ENCODE measurements at regions not wholly inside any gene's neighbourhood (a gene's known extent, or its start where the extent isn't known, plus 50 kb on each side); places are given as distances from the start of the nearest gene placed in this dataset.
"Not testable (repeated sequence)": the region's sequence is repeated elsewhere in the genome, so short reads cannot be mapped to it uniquely, and the experiment has no call there.

DNA sequence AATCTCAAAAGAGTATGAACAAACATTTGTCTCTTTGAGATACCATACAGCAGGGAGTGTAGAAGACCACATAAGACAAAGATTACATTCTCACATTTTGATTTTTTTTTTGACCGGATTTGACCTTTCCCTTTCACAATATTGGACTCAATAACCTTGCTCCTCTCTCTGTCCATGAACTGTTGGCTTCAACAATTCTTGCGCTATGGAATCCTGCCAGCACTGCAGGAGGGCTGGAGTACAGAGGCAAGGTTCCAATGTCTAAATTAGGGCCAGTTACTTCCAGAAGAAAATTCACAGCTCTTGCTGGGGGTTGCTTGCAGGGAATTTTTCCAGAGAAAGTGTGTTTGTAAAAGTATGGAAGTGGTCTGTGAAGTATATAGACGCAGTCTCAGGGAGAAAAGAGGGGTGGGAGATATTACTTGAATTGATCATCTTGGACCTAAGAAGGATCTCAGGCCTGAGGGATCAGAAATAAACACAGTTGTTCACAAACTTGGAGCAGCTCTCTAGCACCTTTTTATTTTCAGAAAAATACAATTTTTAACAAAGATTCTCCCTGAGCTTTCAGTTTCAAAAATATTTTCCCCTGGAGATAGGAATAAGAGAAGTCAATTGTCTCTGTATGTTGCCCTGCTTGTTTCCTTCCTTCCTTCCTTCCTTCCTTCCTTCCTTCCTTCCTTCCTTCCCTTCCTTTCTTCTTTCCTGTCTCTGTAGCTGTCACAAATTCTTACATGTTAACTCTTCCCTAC lies 765.9 kb downstream of the BCKDHB start:
- Histone ChIP-seq H3K9me3 (no peaks in the 10 kb centered on the region), H3K4me3 (no peak overlapping the region), H3K27me3 (no peaks in the 10 kb centered on the region), H3K27ac (replicated peaks in 1 of 4) (no peak overlapping the region), H3K4me1 (no peaks in the 10 kb centered on the region), H3K36me3 (no peaks in the 10 kb centered on the region)
- TF ChIP-seq, protein P1, sequence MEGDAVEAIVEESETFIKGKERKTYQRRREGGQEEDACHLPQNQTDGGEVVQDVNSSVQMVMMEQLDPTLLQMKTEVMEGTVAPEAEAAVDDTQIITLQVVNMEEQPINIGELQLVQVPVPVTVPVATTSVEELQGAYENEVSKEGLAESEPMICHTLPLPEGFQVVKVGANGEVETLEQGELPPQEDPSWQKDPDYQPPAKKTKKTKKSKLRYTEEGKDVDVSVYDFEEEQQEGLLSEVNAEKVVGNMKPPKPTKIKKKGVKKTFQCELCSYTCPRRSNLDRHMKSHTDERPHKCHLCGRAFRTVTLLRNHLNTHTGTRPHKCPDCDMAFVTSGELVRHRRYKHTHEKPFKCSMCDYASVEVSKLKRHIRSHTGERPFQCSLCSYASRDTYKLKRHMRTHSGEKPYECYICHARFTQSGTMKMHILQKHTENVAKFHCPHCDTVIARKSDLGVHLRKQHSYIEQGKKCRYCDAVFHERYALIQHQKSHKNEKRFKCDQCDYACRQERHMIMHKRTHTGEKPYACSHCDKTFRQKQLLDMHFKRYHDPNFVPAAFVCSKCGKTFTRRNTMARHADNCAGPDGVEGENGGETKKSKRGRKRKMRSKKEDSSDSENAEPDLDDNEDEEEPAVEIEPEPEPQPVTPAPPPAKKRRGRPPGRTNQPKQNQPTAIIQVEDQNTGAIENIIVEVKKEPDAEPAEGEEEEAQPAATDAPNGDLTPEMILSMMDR (IDR thresholded peaks at IDR 0.05), result no peak
- TF ChIP-seq POLR2A (IDR thresholded peaks at IDR 0.05; ENCODE audit: low read depth), result no peak
- intact Hi-C loops (cut with DNase I), result no loop called here
- DNase-seq (ENCODE audit: extremely low spot score), result no peak
- WGBS, result 75% methylated on average over 3 of the region's 3 CpGs

DNA sequence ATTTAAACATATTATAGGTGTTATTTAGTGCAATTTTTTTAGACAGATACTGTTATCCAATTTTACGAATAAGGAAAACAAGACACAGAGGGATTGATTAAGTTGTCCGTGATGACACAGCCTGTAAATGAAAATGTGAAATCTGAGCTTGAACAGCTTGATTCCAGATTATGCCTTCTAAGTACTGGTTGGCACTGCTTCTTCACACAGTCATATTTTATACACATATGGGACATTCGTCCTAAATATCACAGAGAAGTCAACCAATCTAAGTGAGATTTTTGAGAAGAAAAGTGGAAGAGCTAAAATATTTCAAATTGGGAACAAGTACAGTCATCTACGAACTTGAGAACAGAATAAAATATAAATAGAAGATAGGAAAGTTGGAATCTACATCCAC lies 756.3 kb downstream of the BCKDHB start:
- Histone ChIP-seq H3K9me3 (no peaks in the 10 kb centered on the region), H3K27ac (replicated peaks in 1 of 4) (no peak overlapping the region), H3K27me3 (no peaks in the 10 kb centered on the region), H3K4me1 (no peaks in the 10 kb centered on the region), H3K4me3 (no peak overlapping the region), H3K36me3 (no peaks in the 10 kb centered on the region)
- intact Hi-C loops (cut with DNase I), result no loop called here
- TF ChIP-seq POLR2A (IDR thresholded peaks at IDR 0.05; ENCODE audit: low read depth), result no peak
- TF ChIP-seq EP300 (IDR thresholded peaks at IDR 0.05), result no peak
- TF ChIP-seq POLR2AphosphoS5 (IDR thresholded peaks at IDR 0.05), result no peak
- TF ChIP-seq, protein P1 (IDR thresholded peaks at IDR 0.05), result no peak
- DNase-seq (ENCODE audit: extremely low spot score), result no peak
- 75% methylated on average over 4 of the region's 4 CpGs for WGBS

DNA sequence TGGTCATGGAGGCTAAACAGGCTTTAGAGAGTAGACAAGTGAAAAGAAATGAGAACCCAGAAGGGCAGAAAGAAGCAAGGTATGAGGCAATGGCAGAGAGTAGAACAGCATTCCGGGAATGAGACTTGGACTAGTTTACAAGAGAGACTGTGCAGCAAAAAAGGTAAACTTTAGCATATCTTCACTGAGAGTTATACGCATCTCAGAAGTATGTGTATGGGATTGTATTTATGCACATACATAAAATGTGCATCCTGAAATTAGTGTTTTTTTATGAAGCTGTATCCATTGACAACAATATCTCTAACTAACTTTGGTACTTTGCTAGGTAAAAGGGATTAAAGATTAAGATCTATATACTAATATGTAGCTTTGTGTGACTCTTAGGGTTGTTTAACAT lies 753.6 kb downstream of the BCKDHB start:
- no peaks in the 10 kb centered on the region for H3K4me1 ChIP-seq
- no peak for DNase-seq (ENCODE audit: extremely low spot score)
- TF ChIP-seq, protein P1 (IDR thresholded peaks at IDR 0.05), result no peak
- TF ChIP-seq EP300 (IDR thresholded peaks at IDR 0.05), result no peak
- no peak for TF ChIP-seq POLR2A (IDR thresholded peaks at IDR 0.05; ENCODE audit: low read depth)
- TF ChIP-seq POLR2AphosphoS5 (IDR thresholded peaks at IDR 0.05), result no peak
- intact Hi-C loops (cut with DNase I), result no loop called here
- H3K4me3 ChIP-seq, result no peak overlapping the region
- no peaks in the 10 kb centered on the region for H3K27me3 ChIP-seq
- H3K9me3 ChIP-seq, result peaks cover 0 to 10% (median 0%) of the 10 kb centered on the region in 4 donors
- no peak overlapping the region for H3K27ac ChIP-seq (replicated peaks in 1 of 4)
- no peaks in the 10 kb centered on the region for H3K36me3 ChIP-seq
- 89% methylated on average over 2 of the region's 2 CpGs for WGBS

DNA sequence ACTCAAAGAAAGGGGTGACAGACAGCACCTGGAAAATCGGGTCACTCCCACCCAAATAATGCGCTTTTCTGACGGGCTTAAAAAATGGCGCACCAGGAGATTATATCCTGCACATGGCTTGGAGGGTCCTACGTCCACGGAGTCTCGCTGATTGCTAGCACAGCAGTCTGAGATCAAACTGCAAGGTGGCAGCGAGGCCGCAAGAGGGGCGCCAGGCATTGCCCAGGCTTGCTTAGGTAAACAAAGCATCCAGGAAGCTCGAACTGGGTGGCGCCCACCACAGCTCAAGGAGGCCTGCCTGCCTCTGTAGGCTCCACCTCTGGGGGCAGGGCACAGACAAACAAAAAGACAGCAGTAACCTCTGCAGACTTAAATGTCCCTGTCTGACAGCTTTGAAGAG lies 741.5 kb downstream of the BCKDHB start:
- 92% methylated on average over 8 of the region's 12 CpGs for WGBS
- H3K4me3 ChIP-seq; H3K27me3 ChIP-seq; H3K27ac ChIP-seq (replicated peaks in 1 of 4); H3K4me1 ChIP-seq; intact Hi-C loops (cut with DNase I); H3K36me3 ChIP-seq; DNase-seq (ENCODE audit: extremely low spot score): not testable (repeated sequence)
- peaks cover 0 to 25% (median 16%) of the 10 kb centered on the region in 4 donors for H3K9me3 ChIP-seq

DNA sequence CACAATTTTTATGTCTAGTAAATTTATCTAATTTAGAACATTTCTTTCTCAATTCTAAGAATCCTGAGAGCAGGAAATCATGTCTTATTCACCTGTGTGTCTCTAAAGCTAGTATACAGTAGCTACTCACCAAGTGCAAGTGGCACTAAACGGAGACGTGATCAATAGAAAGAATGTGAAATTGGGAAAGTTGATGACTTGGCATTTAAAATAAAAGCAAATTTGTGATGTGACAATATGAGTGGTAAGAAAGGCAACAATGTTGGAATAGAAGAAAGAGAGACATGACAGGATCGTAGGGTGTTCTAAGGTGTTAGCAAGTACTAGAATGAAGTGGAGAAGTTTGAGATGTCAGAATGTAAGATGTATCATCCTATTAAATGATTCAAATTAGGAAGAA lies 725.9 kb downstream of the BCKDHB start:
- TF ChIP-seq EP300 (IDR thresholded peaks at IDR 0.05) (no peak), POLR2AphosphoS5 (IDR thresholded peaks at IDR 0.05) (no peak), POLR2A (IDR thresholded peaks at IDR 0.05; ENCODE audit: low read depth) (no peak)
- TF ChIP-seq, protein P1 (IDR thresholded peaks at IDR 0.05), result no peak
- intact Hi-C loops (cut with DNase I), result no loop called here

More for the DNA sequence above, 725.9 kb downstream of the BCKDHB start:
- no peak for DNase-seq (ENCODE audit: extremely low spot score)
- WGBS, result 95% methylated on average over 3 of the region's 3 CpGs
- no peaks in the 10 kb centered on the region for H3K9me3 ChIP-seq
- H3K4me3 ChIP-seq, result no peak overlapping the region
- no peaks in the 10 kb centered on the region for H3K36me3 ChIP-seq
- no peaks in the 10 kb centered on the region for H3K27me3 ChIP-seq
- no peaks in the 10 kb centered on the region for H3K4me1 ChIP-seq
- no peak overlapping the region for H3K27ac ChIP-seq (replicated peaks in 1 of 4)

Data from esophagus muscularis mucosa (tissue), 4 donors.